Smooth muscle cell (in vitro differentiated cells): ENCODE measurements at regions not wholly inside any gene's neighbourhood (a gene's known extent, or its start where the extent isn't known, plus 50 kb on each side); places are given as distances from the start of the nearest gene placed in this dataset.

Experiments used
- DNase-seq: peaks from one replicate; lab custom pipeline; 2025; ENCODE audit not compliant: unreplicated experiment; lab: John Stamatoyannopoulos, UW
- H2AFZ ChIP-seq: fragments of 200-600 bp; sonication (generic); 2 replicates; pipeline ENCODE4 v1.6.0; 2016; ENCODE audit warnings: antibody characterized with exemption, low read depth, mild to moderate bottlenecking
- H3F3A ChIP-seq: fragments of 200-600 bp; sonication (generic); 2 replicates; pipeline ENCODE4 v1.6.0; 2017; ENCODE audit warnings: antibody characterized with exemption, low read depth
- H3K27ac ChIP-seq: fragments of 200-600 bp; sonication (generic); 2 replicates; pipeline ENCODE4 v1.5.1; 2016; ENCODE audit warnings: low read depth, mild to moderate bottlenecking
- H3K27me3 ChIP-seq: fragments of 200-600 bp; sonication (generic); 2 replicates; pipeline ENCODE4 v1.6.1; 2016; ENCODE audit warnings: low read depth, mild to moderate bottlenecking
- H3K36me3 ChIP-seq: fragments of 200-600 bp; sonication (generic); 2 replicates; pipeline ENCODE4 v1.5.1; 2016; ENCODE audit warnings: low read depth
- H3K4me1 ChIP-seq: fragments of 200-600 bp; sonication (generic); 2 replicates; pipeline ENCODE4 v1.5.1; 2016; ENCODE audit warnings: low read depth
- H3K4me2 ChIP-seq: fragments of 200-600 bp; sonication (generic); 2 replicates; pipeline ENCODE4 v1.6.0; 2016; ENCODE audit warnings: mild to moderate bottlenecking
- H3K4me3 ChIP-seq: fragments of 200-600 bp; sonication (generic); 2 replicates; pipeline ENCODE4 v1.5.1; 2016; ENCODE audit warnings: mild to moderate bottlenecking
- H3K79me2 ChIP-seq: fragments of 200-600 bp; sonication (generic); 2 replicates; pipeline ENCODE4 v1.6.0; 2016; ENCODE audit warnings: low read depth, mild to moderate bottlenecking
- H3K9ac ChIP-seq: fragments of 200-600 bp; sonication (generic); 2 replicates; pipeline ENCODE4 v1.6.0; 2016; ENCODE audit warnings: low read depth
- H3K9me3 ChIP-seq: fragments of 200-600 bp; sonication (generic); replicated peaks from 2 replicates; pipeline ENCODE4 v1.5.1; 2016; ENCODE audit warnings: low read depth
- H4K20me1 ChIP-seq: fragments of 200-600 bp; sonication (generic); 2 replicates; pipeline ENCODE4 v1.6.0; 2016; ENCODE audit warnings: low read depth
- CTCF ChIP-seq: fragments of 200-600 bp; sonication (generic); IDR thresholded peaks from 2 replicates; pipeline ENCODE4 v1.5.1; 2017; ENCODE audit warnings: borderline replicate concordance, mild to moderate bottlenecking, antibody characterized with exemption; ENCODE audit not compliant: insufficient read depth, poor library complexity, severe bottlenecking
- WGBS: methylation state at CpG from one replicate; pipeline ENCODE4 v1.1.7; 2016; ENCODE audit warnings: low lambda C conversion rate; 5-methylcytosine and 5-hydroxymethylcytosine counted together

DNA sequence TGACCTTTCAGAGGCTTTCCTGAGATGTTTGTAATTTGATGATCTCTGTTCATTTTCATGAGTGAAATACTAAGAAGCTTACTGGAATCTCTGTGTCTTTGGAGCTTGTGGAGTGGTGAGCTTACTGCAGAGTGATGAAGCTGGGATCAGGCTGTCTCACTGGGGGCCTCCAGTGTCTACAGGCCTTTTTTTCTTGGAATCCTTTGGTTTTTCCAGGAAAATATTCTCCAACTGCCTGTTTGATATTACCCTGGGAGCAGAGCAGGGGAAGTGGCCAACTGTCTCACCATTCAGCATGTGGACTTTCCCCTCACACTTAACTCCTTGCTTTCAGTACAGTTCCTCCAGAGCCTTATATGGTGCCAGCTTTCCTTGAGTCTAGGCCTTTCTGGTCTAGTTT is 62.0 kb upstream of the KCNA1 start:
- Histone ChIP-seq H3K36me3 (no peaks in the 10 kb centered on the region), H3K4me2 (peak overlapping the region; percentile 3), H3K9me3 (no peaks in the 10 kb centered on the region), H3K9ac (no peak overlapping the region), H4K20me1 (no peaks in the 10 kb centered on the region), H3K27ac (peak overlapping the region; percentile 35), H3K4me3 (no peak overlapping the region), H2AFZ (no peak overlapping the region), H3K27me3 (no peaks in the 10 kb centered on the region), H3K4me1 (no peaks in the 10 kb centered on the region), H3K79me2 (no peaks in the 10 kb centered on the region), H3F3A (no peaks in the 10 kb centered on the region)
- no peak for DNase-seq
- no peak for TF ChIP-seq CTCF

DNA sequence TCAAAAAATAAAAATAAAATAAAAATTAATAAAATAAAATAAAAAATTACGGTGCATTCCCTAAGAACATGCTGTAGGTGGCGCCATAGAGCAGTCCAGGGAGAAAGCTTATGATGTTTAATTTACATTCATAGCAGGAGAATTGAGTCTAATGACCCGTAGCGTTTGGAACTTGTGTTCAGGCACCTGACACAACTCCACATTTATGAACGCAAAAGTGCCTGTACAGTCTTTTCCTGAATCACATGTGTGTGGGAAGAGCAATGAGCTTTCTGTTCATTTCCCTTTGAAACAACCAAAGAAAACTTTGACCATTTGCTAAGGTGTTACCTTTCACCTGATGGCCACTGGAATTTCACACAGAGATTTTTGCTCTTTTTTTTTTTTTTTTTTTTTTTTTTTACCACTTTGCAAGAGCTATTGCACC is 60.6 kb upstream of the KCNA1 start:
- Histone ChIP-seq H2AFZ (no peak overlapping the region), H3K4me1 (no peaks in the 10 kb centered on the region), H3K9ac (no peak overlapping the region), H3K9me3 (no peaks in the 10 kb centered on the region), H3K79me2 (no peaks in the 10 kb centered on the region), H3K27me3 (no peaks in the 10 kb centered on the region), H3K36me3 (no peaks in the 10 kb centered on the region), H3F3A (no peaks in the 10 kb centered on the region), H3K4me3 (no peak overlapping the region), H3K27ac (no peak overlapping the region), H3K4me2 (no peak overlapping the region), H4K20me1 (no peaks in the 10 kb centered on the region)
- 51% methylated on average over 5 of the region's 5 CpGs for WGBS
- peak; percentile 84 for TF ChIP-seq CTCF
- DNase-seq, result no peak

GRCh38 chr12:4849795-4850345 is 59.8 kb upstream of the KCNA1 start:
- Histone ChIP-seq H3K4me3 (no peak overlapping the region), H3K79me2 (no peaks in the 10 kb centered on the region), H3K9ac (no peak overlapping the region), H3K27me3 (no peaks in the 10 kb centered on the region), H2AFZ (no peak overlapping the region), H4K20me1 (no peaks in the 10 kb centered on the region), H3K4me2 (no peak overlapping the region), H3K27ac (no peak overlapping the region), H3F3A (no peaks in the 10 kb centered on the region), H3K9me3 (no peaks in the 10 kb centered on the region), H3K4me1 (no peaks in the 10 kb centered on the region), H3K36me3 (no peaks in the 10 kb centered on the region)
- no peak for TF ChIP-seq CTCF
- no peak for DNase-seq
- WGBS, result 89% methylated on average over 17 of the region's 18 CpGs

GRCh38 chr12:4850857-4851380 is 58.8 kb upstream of the KCNA1 start:
- Histone ChIP-seq H3K4me3 (no peak overlapping the region), H3K79me2 (no peaks in the 10 kb centered on the region), H3K36me3 (no peaks in the 10 kb centered on the region), H3K9ac (no peak overlapping the region), H4K20me1 (no peaks in the 10 kb centered on the region), H2AFZ (no peak overlapping the region), H3K9me3 (no peaks in the 10 kb centered on the region), H3F3A (no peaks in the 10 kb centered on the region), H3K27ac (no peak overlapping the region), H3K4me1 (no peaks in the 10 kb centered on the region), H3K27me3 (peaks cover 3% of the 10 kb centered on the region), H3K4me2 (no peak overlapping the region)
- 90% methylated on average over 9 of the region's 9 CpGs for WGBS
- no peak for TF ChIP-seq CTCF
- DNase-seq, result no peak
